Keratinocyte (primary cell): ENCODE measurements at regions not wholly inside any gene's neighbourhood (a gene's known extent, or its start where the extent isn't known, plus 50 kb on each side); places are given as distances from the start of the nearest gene placed in this dataset.

Experiments
- DNase-seq: peaks from one replicate; pipeline ENCODE4 v3.0.0-alpha.2; 2011; ENCODE audit warnings: low read depth, missing footprints, low spot score
- FAIRE-seq: peaks from 2 replicates; lab custom pipeline; 2011; peaks lifted over from hg19 to GRCh38; lab: Jason Lieb, UNC
- H2AFZ ChIP-seq: 2 replicates; pipeline ENCODE4 v1.6.0; 2012; ENCODE audit warnings: low read length, control low read depth, inconsistent platforms; ENCODE audit not compliant: control insufficient read depth
- H3K27ac ChIP-seq: 2 replicates; pipeline ENCODE4 v1.5.1; 2011; ENCODE audit warnings: low read length; ENCODE audit not compliant: control insufficient read depth, insufficient read depth
- H3K27me3 ChIP-seq: 3 replicates; pipeline ENCODE4 v1.6.0; 2011; ENCODE audit warnings: low read length; ENCODE audit not compliant: control insufficient read depth, insufficient read depth; ENCODE audit errors: extremely low read depth
- H3K36me3 ChIP-seq, 2 experiments: 2 replicates in 1 of 2; 3 replicates in 1 of 2; pipeline ENCODE4 v1.5.1; 2011; ENCODE audit warnings: low read length in 2 of 2, mild to moderate bottlenecking in 1 of 2; ENCODE audit not compliant: control insufficient read depth in 2 of 2, insufficient read depth in 2 of 2; ENCODE audit errors: extremely low read depth in 1 of 2
- H3K4me1 ChIP-seq: 3 replicates; pipeline ENCODE4 v1.5.1; 2011; ENCODE audit warnings: low read length; ENCODE audit not compliant: control insufficient read depth, insufficient read depth; ENCODE audit errors: extremely low read depth
- H3K4me2 ChIP-seq: 3 replicates; pipeline ENCODE4 v1.6.0; 2011; ENCODE audit warnings: low read depth, low read length; ENCODE audit not compliant: control insufficient read depth, insufficient read depth; ENCODE audit errors: extremely low read depth
- H3K4me3 ChIP-seq, 3 experiments: fragments of 200-600 bp in 1 of 3; sonication (generic) in 1 of 3; 2 replicates in 2 of 3; 3 replicates in 1 of 3; pipeline ENCODE4 v1.5.1; 2011 to 2016; ENCODE audit warnings: low read length in 3 of 3, mild to moderate bottlenecking in 3 of 3, control low read depth in 2 of 3, inconsistent platforms in 1 of 3, low read depth in 1 of 3, mixed read lengths in 1 of 3, mixed run types in 1 of 3, moderate library complexity in 1 of 3; ENCODE audit not compliant: control insufficient read depth in 2 of 3, insufficient read depth in 2 of 3; ENCODE audit errors: extremely low read depth in 1 of 3
- H3K79me2 ChIP-seq: 2 replicates; pipeline ENCODE4 v1.6.0; 2012; ENCODE audit warnings: low read length; ENCODE audit not compliant: control insufficient read depth, insufficient read depth
- H3K9ac ChIP-seq: 3 replicates; pipeline ENCODE4 v1.6.0; 2011; ENCODE audit warnings: low read length; ENCODE audit not compliant: control insufficient read depth, insufficient read depth; ENCODE audit errors: extremely low read depth
- H3K9me1 ChIP-seq: 3 replicates; pipeline ENCODE4 v1.6.0; 2011; ENCODE audit warnings: low read length; ENCODE audit not compliant: control insufficient read depth, insufficient read depth; ENCODE audit errors: extremely low read depth
- H3K9me3 ChIP-seq: 2 replicates; pipeline ENCODE4 v1.5.1; 2012; ENCODE audit warnings: low read depth, low read length; ENCODE audit not compliant: control insufficient read depth
- H4K20me1 ChIP-seq: 3 replicates; pipeline ENCODE4 v1.6.0; 2011; ENCODE audit warnings: low read length; ENCODE audit not compliant: control insufficient read depth, insufficient read depth; ENCODE audit errors: extremely low read depth
- EZH2 ChIP-seq: IDR thresholded peaks from one replicate; pipeline ENCODE4 v1.6.1; 2012; ENCODE audit warnings: inconsistent platforms, mild to moderate bottlenecking, low read length, moderate library complexity
- dilution Hi-C: fragments of 300-500 bp; cut with MboI; formaldehyde crosslinking; loops from one replicate; pipeline ENCODE4 v1.7.0; 2020; ENCODE audit warnings: low sequenced_read_pairs; ENCODE audit not compliant: extremely low pct_ligation_motif_present
- TF ChIP-seq, protein P1 (sequence below), 3 experiments: IDR thresholded peaks in 1 of 3; conservative IDR thresholded peaks in 1 of 3; optimal IDR thresholded peaks in 1 of 3; 2 replicates in 2 of 3; 3 replicates in 1 of 3; pipeline versions ENCODE3 to v1.5.1; 2011; ENCODE audit warnings: low read length in 3 of 3, mild to moderate bottlenecking in 3 of 3, moderate library complexity in 2 of 3, control low read depth in 1 of 3, inconsistent platforms in 1 of 3; ENCODE audit not compliant: insufficient read depth in 2 of 3; ENCODE audit errors: extremely low read depth in 1 of 3

DNA sequence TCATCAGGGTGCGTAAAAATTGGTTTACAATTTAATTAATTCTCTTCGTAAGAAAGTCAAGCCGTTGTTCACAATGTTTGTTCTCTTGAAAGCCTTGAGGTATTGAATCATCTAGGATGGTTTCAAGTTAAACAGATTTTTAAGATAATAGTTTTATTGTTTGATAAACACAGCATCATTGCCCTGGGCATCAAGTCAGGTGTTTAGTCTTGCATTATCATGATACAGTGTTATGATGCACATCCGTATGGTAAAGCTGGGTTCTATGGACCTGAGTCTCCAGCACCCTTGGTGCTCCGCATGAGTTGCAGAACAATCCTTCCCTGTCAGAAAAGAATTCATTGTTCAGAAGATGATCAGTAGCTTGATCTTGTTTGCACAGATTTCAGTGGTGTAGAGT lies 359.5 kb downstream of the LMO4 start:
- no peaks in the 10 kb centered on the region for H3K9me1 ChIP-seq
- no peak for FAIRE-seq

GRCh38 chr1:87689487-87689886 lies 360.8 kb downstream of the LMO4 start:
- Histone ChIP-seq H3K4me3 (no peak overlapping the region), H3K27me3 (no peaks in the 10 kb centered on the region), H3K4me2 (no peak overlapping the region), H3K27ac (no peak overlapping the region), H3K9me3 (no peaks in the 10 kb centered on the region), H4K20me1 (no peaks in the 10 kb centered on the region), H3K36me3 (no peaks in the 10 kb centered on the region), H3K4me1 (no peaks in the 10 kb centered on the region), H3K79me2 (no peaks in the 10 kb centered on the region), H2AFZ (no peak overlapping the region), H3K9me1 (no peaks in the 10 kb centered on the region), H3K9ac (no peak overlapping the region)
- dilution Hi-C loops = no loop called here
- DNase-seq = no peak
- TF ChIP-seq EZH2 = no peak
- TF ChIP-seq, protein P1, sequence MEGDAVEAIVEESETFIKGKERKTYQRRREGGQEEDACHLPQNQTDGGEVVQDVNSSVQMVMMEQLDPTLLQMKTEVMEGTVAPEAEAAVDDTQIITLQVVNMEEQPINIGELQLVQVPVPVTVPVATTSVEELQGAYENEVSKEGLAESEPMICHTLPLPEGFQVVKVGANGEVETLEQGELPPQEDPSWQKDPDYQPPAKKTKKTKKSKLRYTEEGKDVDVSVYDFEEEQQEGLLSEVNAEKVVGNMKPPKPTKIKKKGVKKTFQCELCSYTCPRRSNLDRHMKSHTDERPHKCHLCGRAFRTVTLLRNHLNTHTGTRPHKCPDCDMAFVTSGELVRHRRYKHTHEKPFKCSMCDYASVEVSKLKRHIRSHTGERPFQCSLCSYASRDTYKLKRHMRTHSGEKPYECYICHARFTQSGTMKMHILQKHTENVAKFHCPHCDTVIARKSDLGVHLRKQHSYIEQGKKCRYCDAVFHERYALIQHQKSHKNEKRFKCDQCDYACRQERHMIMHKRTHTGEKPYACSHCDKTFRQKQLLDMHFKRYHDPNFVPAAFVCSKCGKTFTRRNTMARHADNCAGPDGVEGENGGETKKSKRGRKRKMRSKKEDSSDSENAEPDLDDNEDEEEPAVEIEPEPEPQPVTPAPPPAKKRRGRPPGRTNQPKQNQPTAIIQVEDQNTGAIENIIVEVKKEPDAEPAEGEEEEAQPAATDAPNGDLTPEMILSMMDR (optimal IDR thresholded peaks at IDR 0.05 in 1 of 3, IDR thresholded peaks at IDR 0.05 in 1 of 3, conservative IDR thresholded peaks at IDR 0.05 in 1 of 3; ENCODE audit: extremely low read depth in 1 of 3, insufficient read depth in 2 of 3, low read length in 3 of 3) = no peak
- FAIRE-seq = no peak

More for the DNA sequence above, 359.5 kb downstream of the LMO4 start:
- Histone ChIP-seq H3K27ac (no peak overlapping the region), H3K4me3 (no peak overlapping the region), H3K27me3 (no peaks in the 10 kb centered on the region), H3K36me3 (no peaks in the 10 kb centered on the region), H3K4me2 (no peak overlapping the region), H3K4me1 (no peaks in the 10 kb centered on the region), H3K9ac (no peak overlapping the region), H3K79me2 (no peaks in the 10 kb centered on the region), H2AFZ (no peak overlapping the region), H4K20me1 (no peaks in the 10 kb centered on the region), H3K9me3 (no peaks in the 10 kb centered on the region)
- no peak for DNase-seq
- dilution Hi-C loops = no loop called here
- TF ChIP-seq, protein P1 (optimal IDR thresholded peaks at IDR 0.05 in 1 of 3, IDR thresholded peaks at IDR 0.05 in 1 of 3, conservative IDR thresholded peaks at IDR 0.05 in 1 of 3; ENCODE audit: extremely low read depth in 1 of 3, insufficient read depth in 2 of 3, low read length in 3 of 3) = no peak
- TF ChIP-seq EZH2 = no peak
